Occipital lobe (tissue), 1 donor: ENCODE measurements at regions not wholly inside any gene's neighbourhood (a gene's known extent, or its start where the extent isn't known, plus 50 kb on each side); places are given as distances from the start of the nearest gene placed in this dataset.

Experiments used
- DNase-seq: peaks from one replicate; lab custom pipeline; 2025; lab: John Stamatoyannopoulos, UW

DNA sequence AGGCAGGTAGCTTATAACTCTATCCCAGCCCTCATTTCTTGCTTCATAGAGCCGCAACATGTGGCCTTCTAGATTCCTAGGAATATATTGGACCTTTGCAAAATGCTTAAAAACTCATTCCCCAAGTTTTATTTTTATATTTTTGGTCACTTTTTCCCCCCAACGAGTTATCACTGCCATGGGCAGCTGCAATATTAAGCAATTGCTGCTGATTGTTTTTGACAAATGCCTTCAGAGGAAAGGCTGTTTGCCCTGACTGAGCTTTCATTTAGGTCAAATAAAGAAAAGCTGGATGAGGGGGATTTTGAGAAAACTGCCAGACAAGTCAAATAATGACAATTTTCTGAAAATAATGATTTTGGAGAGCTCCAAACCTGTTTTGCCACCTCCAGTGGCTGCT is 976.9 kb upstream of the MBL2 start:
- DNase-seq = no peak

DNA sequence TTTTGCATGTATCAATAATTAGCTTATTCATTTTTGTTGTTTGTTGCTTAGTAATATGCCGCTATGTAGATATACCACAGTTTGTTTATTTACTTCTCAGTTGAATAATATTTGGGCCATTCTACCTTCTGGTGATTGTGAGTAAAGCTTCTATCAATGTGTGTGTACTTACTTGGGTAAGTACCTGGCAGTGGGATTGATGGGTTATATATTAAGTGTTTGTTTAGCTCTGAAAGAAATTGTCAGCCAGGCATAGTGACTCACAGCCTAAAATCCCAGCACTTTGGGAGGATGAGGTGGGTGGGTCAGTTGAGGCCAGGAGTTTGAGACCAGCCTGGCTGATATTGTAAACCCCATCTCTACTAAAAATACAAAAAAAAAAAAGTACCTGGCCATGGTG is 975.7 kb upstream of the MBL2 start:
- DNase-seq = no peak

DNA sequence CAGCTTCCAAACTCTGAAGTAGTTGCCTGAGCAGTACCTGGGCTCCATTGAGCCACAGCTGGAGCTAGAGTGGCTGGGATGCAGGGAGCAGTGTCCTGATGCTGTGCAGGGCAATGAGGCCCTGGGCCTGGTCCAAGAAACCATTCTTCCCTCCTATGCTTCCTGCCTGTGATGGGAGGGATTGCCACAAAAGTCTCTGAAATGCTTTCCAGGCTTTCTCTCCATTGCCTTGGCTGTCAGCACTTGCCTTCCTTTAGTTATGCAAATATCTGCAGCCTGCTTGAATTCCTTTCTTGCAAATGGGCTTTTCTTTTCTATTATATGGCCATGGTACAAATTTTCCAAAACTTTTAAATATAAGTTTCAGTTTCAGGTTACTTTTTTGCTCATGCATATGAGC is 972.2 kb upstream of the MBL2 start:
- DNase-seq = no peak

GRCh38 chr10:53744176-53744575 is 971.6 kb upstream of the MBL2 start:
- no peak for DNase-seq

- no peak for DNase-seq
Measured at GRCh38 chr10:53737132-53737531, 964.5 kb upstream of the MBL2 start.

GRCh38 chr10:53726921-53727320 is 954.3 kb upstream of the MBL2 start:
- no peak for DNase-seq

- DNase-seq = no peak
Measured at GRCh38 chr10:53724581-53724980, 952.0 kb upstream of the MBL2 start.

DNA sequence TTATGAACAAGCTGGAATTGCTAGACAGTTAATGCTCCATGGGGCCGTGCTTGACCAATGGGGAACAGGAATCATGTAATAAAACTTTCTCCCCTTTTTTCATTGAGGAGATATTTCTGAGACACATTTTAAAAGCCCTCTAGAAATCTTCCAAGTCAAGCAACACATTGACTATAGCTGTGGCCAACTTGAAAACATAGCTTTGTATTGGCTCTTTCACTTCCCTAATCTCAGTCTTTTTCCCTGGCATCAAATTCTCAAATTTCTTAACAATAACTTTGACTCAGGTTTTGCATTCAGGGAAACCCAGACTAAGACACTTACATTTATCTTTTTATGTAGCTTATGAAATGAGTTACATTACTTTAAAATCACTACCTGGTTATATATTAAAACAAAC is 947.1 kb upstream of the MBL2 start:
- DNase-seq = no peak

DNA sequence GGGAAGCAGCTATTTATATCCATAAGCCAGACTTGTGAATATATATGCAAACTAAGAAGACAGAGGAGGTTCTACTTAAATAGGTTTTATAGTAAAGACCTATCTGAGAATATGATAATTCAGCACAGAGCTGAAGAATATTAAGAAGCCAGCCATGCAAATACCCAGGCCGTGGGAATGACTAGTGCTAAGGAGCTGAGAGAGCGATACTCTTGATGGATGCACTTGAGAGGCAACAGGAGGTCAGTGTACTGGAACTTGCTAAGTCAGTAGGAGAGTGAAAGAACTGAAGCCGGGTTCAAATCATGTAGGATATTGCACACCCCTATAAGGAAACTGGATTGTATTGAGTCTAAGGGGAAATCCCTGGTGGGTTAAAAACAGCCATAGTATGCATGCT is 943.6 kb upstream of the MBL2 start:
- no peak for DNase-seq

DNA sequence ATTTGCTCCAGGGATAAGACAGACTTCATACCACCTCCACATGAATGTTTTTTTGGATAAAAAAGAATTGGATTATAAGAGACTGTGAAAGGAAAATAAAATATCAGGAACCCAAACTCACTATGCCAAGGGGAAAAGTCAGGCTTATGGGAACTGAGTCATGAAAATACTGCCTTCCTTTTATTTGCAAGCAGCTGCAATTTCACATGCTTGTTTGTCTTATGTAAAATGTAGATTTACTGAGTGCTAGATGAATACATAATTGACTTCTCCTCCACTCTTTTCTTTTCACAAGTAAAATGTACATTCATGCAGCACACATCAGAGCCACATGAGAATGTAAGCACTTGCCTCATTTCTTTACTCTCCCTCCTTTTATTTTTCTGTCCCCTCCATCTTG is 940.8 kb upstream of the MBL2 start:
- DNase-seq = no peak

DNA sequence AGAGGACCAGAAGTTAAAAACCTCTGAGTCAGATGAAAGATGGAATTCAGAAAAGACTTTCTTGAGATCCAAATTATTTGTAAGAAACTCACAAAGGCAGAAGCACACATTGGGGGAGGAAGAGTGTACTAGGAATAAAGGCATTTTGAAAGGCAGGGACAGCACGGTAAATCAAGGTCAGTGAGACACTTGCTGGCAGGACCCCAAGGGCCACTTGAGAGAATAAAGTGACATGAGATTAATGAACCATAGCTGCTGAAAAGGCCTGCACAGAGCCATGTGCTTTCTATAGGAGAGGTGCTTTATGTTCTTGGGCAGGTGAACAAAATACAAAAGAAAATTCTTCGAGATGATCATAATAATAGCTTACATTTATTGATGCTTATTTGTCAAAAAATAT is 929.9 kb upstream of the MBL2 start:
- no peak for DNase-seq

DNA sequence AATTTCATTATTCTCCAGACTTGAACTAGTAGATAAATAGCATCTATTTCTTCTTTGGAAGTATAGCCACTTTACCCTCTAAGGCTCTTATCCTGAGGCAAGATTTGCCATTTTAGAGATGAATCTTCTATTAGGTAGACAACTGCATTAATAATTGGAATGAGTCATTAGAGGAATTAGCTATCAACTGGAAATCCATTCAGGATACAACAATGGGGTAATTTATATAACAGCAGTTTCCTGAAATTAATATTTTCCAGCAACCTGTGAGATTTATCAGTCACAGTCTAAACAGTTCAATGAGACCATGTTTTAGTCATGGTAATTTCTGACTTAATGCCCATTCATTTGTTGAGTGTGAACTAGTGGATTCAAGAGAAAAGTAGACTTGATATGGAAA is 928.6 kb upstream of the MBL2 start:
- DNase-seq = no peak

DNA sequence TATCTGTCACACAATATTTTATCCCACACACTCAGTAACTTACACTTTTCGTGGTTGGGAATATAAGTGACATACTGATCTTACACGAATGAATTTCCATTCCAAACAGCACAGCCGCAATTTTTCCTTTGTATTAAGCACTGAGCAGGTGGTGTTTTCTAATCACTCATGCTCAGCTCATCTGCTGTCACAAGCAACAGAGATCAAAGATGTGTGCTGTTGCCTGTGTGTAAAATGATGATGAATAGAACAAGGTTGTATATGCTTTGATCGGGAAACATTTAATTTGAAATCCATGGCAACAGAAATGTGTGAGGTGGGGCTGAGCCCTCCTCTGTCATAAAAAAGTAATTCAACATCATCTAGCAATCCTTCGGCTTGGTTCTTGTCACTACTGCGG is 927.7 kb upstream of the MBL2 start:
- no peak for DNase-seq

- DNase-seq = no peak
Measured at GRCh38 chr10:53699684-53700083, 927.1 kb upstream of the MBL2 start.

DNA sequence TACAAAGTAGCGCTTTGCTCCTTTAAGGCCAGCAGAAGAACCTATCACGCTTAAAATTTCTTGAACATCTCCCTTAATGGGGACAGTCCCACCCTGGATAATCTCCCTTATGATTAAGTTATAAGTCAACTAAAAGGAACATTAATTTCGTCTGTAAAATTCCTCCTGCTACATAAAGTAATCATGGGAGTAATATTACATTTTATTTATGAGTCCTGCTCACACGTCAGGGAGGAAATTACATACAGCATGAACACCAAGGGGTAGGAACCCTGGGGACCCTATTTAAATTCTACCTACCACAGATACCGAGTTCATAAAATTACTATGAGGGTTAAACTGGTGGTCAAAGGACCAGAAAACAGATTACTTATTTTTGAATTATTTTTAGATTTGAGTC is 926.6 kb upstream of the MBL2 start:
- DNase-seq = no peak

GRCh38 chr10:53697038-53697437 is 924.5 kb upstream of the MBL2 start:
- no peak for DNase-seq

DNA sequence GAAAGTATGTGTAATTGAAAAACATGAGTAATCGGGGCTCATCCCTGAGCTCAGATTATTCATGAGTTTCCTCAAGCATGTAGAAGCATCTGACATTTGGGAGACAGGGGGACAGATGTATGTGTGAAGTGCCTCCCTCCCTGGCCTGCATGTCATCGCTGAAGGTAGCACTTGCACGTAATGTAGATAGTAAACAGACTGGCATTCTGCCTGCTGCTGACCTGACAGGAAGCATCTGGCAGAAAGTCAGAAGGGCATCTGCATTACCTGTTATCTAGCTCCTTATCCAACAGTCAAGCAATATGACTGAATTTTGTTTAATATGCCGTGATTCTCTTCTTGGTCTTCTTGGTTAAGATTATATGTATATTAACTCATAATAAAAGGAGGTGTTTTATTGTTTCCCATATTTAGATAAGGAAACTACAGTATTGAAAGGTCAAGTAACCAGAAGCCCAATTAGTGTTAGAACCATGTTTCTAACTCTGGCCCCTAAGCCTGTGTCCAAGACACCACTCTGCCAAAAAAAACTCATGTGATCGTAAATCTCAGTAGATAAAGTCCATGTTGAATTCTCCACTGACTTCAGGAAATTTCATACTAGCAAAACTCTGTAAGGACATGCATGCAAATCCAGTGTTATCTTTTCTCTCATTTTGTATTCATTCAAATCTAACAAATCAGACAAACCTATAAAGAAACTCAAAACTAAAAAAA is 918.1 kb upstream of the MBL2 start:
- no peak for DNase-seq

GRCh38 chr10:53687800-53688199 is 915.2 kb upstream of the MBL2 start:
- no peak for DNase-seq

GRCh38 chr10:53682885-53683284 is 910.3 kb upstream of the MBL2 start:
- no peak for DNase-seq

- no peak for DNase-seq
Measured at GRCh38 chr10:53682458-53682857, 909.9 kb upstream of the MBL2 start.

- DNase-seq = no peak
Measured at GRCh38 chr10:53679666-53680065, 907.1 kb upstream of the MBL2 start.

DNA sequence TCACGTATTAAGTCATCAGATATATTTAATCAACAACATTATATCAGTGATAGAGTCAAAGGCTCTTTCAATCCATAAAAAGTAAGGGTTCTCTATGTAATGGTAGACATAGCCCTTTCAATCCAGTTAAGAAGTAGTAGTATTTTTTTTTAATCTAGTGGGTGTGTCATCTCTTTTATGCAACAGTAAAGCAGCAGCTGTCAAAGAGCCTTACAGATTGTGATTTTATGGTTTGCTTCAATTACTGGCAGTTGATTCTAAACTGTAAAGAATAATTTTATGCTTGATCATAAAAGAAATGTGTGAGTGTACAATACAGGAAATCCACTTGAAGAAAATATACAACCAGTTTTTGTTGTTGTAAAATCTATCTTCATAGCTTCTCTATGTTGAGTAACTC is 902.6 kb upstream of the MBL2 start:
- no peak for DNase-seq

- no peak for DNase-seq
Measured at GRCh38 chr10:53667063-53667462, 894.5 kb upstream of the MBL2 start.
